K562 (cell line): ENCODE measurements at regions not wholly inside any gene's neighbourhood (a gene's known extent, or its start where the extent isn't known, plus 50 kb on each side); places are given as distances from the start of the nearest gene placed in this dataset.

Experiments used
- ATAC-seq: fragments of 200-7000 bp; cut with Tn5 transposase; 3 replicates; pipeline ENCODE4 v1.9.1; 2020; ENCODE audit warnings: moderate library complexity
- BruUV-seq: library from RNA; stranded (reverse); fragments of 400-500 nt; replicated peaks from 2 replicates; lab custom pipeline; 2021; lab: Mats Ljungman, UMichigan
- CTCF ChIA-PET: fragments of 300-600 bp; formaldehyde crosslinking; extraction: SDS; loops from one replicate; lab custom pipeline; 2021; ENCODE audit warnings: low intra/inter-chr PET ratio; lab: Yijun Ruan, JAX
- POLR2A ChIA-PET: fragments of 300-600, 350-650 bp; sonication (Branson Sonifier 250); formaldehyde crosslinking; extraction: SDS; loops from one replicate; lab custom pipeline; 2021; ENCODE audit warnings: antibody characterized with exemption, inconsistent platforms; lab: Yijun Ruan, JAX
- DNase-seq, 4 experiments: peaks; one replicate each; pipeline versions ENCODE4 v3.0.0 to v3.0.0-alpha.2; 2011 to 2018; ENCODE audit warnings: low spot score in 3 of 4, mixed read lengths in 3 of 4; ENCODE audit errors: extremely low read depth in 1 of 4
- FAIRE-seq: peaks from 2 replicates; lab custom pipeline; 2011; peaks lifted over from hg19 to GRCh38; lab: Jason Lieb, UNC
- H2AFZ ChIP-seq: 2 replicates; pipeline ENCODE4 v1.6.0; 2011; ENCODE audit warnings: low read depth, low read length, control low read depth, inconsistent platforms
- H3K27ac ChIP-seq: fragments of 200-600 bp; 3 replicates; pipeline ENCODE4 v1.8.0; 2011; ENCODE audit warnings: low read depth, mild to moderate bottlenecking, control low read depth, inconsistent platforms, low read length, moderate library complexity, mixed read lengths; ENCODE audit errors: extremely low read depth
- H3K27me3 ChIP-seq, 2 experiments: fragments of 300-600 bp in 1 of 2; 2 replicates in 1 of 2; 3 replicates in 1 of 2; pipeline versions ENCODE4 v1.6.0 to v1.8.0; 2011; ENCODE audit warnings: inconsistent platforms in 2 of 2, low read length in 2 of 2, mild to moderate bottlenecking in 1 of 2, mixed read lengths in 1 of 2, moderate library complexity in 1 of 2; ENCODE audit not compliant: control insufficient read depth in 2 of 2, insufficient read depth in 2 of 2
- H3K36me3 ChIP-seq: fragments of 300-600 bp; 3 replicates; pipeline ENCODE4 v1.8.0; 2011; ENCODE audit warnings: mild to moderate bottlenecking, low read length, inconsistent platforms; ENCODE audit not compliant: control insufficient read depth, insufficient read depth
- H3K4me1 ChIP-seq, 2 experiments: fragments of 200-600 bp in 1 of 2; replicated peaks in 1 of 2; 2 replicates in 1 of 2; 3 replicates in 1 of 2; pipeline versions ENCODE4 v1.5.1 to v1.8.0; 2011; ENCODE audit warnings: inconsistent platforms in 2 of 2, low read length in 2 of 2, mild to moderate bottlenecking in 1 of 2, mixed read lengths in 1 of 2, moderate library complexity in 1 of 2; ENCODE audit not compliant: control insufficient read depth in 2 of 2, insufficient read depth in 2 of 2
- H3K4me2 ChIP-seq: 2 replicates; pipeline ENCODE4 v1.6.1; 2011; ENCODE audit warnings: low read length, control low read depth, inconsistent platforms, mixed read lengths; ENCODE audit not compliant: insufficient read depth
- H3K4me3 ChIP-seq: fragments of 200-600 bp; sonication (generic), shearing (Covaris generic); 2 replicates; pipeline ENCODE4 v1.5.1; 2016; ENCODE audit warnings: control low read depth, inconsistent platforms
- H3K79me2 ChIP-seq: fragments of 200-600 bp; 3 replicates; pipeline ENCODE4 v1.8.0; 2011; ENCODE audit warnings: low read length, inconsistent platforms; ENCODE audit not compliant: control insufficient read depth, insufficient read depth
- H3K9ac ChIP-seq, 2 experiments: 2 replicates each; pipeline versions ENCODE4 v1.6.0 to v1.6.1; 2011; ENCODE audit warnings: low read depth in 2 of 2, low read length in 2 of 2, control low read depth in 1 of 2, inconsistent platforms in 1 of 2, mild to moderate bottlenecking in 1 of 2, mixed read lengths in 1 of 2; ENCODE audit not compliant: insufficient read depth in 1 of 2
- H3K9me1 ChIP-seq: one replicate; pipeline ENCODE4 v1.6.0; 2011; ENCODE audit warnings: inconsistent platforms, mild to moderate bottlenecking, low read length, moderate library complexity; ENCODE audit not compliant: control insufficient read depth, insufficient read depth
- H3K9me3 ChIP-seq: replicated peaks from 2 replicates; pipeline ENCODE4 v1.5.1; 2011; ENCODE audit warnings: low read depth, low read length, inconsistent platforms; ENCODE audit not compliant: control insufficient read depth, insufficient read depth
- H4K20me1 ChIP-seq: replicated peaks from 2 replicates; pipeline ENCODE4 v1.6.1; 2011; ENCODE audit warnings: low read length, inconsistent platforms, mixed read lengths; ENCODE audit not compliant: control insufficient read depth, insufficient read depth
- CCAR2 ChIP-seq: fragments of 200-400 bp; formaldehyde crosslinking; IDR thresholded peaks from 2 replicates; pipeline ENCODE4 v1.6.1; 2017; ENCODE audit warnings: mild to moderate bottlenecking, low read depth, low read length
- CCNT2 ChIP-seq: IDR thresholded peaks from 2 replicates; pipeline ENCODE4 v1.6.1; 2011; ENCODE audit warnings: borderline replicate concordance, low read depth, mild to moderate bottlenecking, moderate library complexity, mixed read lengths, low read length; ENCODE audit not compliant: insufficient read length; ENCODE audit errors: extremely low read depth
- CREB1 ChIP-seq, 2 experiments: sonication (generic) in 1 of 2; formaldehyde crosslinking in 1 of 2; IDR thresholded peaks; 2 replicates each; pipeline versions ENCODE4 v1.6.1 to v1.8.0; 2012 to 2022; ENCODE audit warnings: inconsistent platforms in 1 of 2, mild to moderate bottlenecking in 1 of 2, missing genetic modification reagents in 1 of 2, moderate library complexity in 1 of 2
- MTA2 ChIP-seq: fragments of 450-650 bp; IDR thresholded peaks from 2 replicates; pipeline ENCODE4 v1.6.1; 2016; ENCODE audit warnings: low read depth
- MYNN ChIP-seq, 2 experiments: sonication (generic); formaldehyde crosslinking in 1 of 2; IDR thresholded peaks; 2 replicates each; pipeline versions ENCODE4 v1.5.0 to v1.6.1; 2016 to 2020; ENCODE audit warnings: antibody characterized with exemption in 1 of 2, missing genetic modification reagents in 1 of 2
- NEUROD1 ChIP-seq: fragments of 150-350 bp; IDR thresholded peaks from 2 replicates; pipeline ENCODE4 v1.6.1; 2014; ENCODE audit warnings: borderline replicate concordance, low read length, low read depth; ENCODE audit not compliant: partially characterized antibody
- PHF8 ChIP-seq: fragments of 200-600 bp; sonication (generic); IDR thresholded peaks from 2 replicates; pipeline ENCODE4 v1.6.1; 2012; ENCODE audit warnings: mixed run types, mild to moderate bottlenecking, inconsistent platforms, low read length, moderate library complexity, borderline replicate concordance
- POLR3G ChIP-seq: IDR thresholded peaks from 2 replicates; pipeline ENCODE4 v1.6.1; 2011; ENCODE audit not compliant: insufficient read length, insufficient replicate concordance; ENCODE audit errors: extremely low read depth
- SAP30 ChIP-seq: fragments of 200-600 bp; sonication (generic); IDR thresholded peaks from 2 replicates; pipeline ENCODE4 v1.6.1; 2012; ENCODE audit warnings: borderline replicate concordance, low read depth, mild to moderate bottlenecking, moderate library complexity, low read length, control low read depth, inconsistent platforms; ENCODE audit not compliant: insufficient read depth, poor library complexity, severe bottlenecking
- SMAD3 ChIP-seq: fragments of 450-650 bp; formaldehyde crosslinking; conservative IDR thresholded peaks from 2 replicates; pipeline ENCODE4 v1.4.0; 2020; ENCODE audit warnings: mild to moderate bottlenecking
- TCF7L2 ChIP-seq: fragments of 150-350 bp; IDR thresholded peaks from 2 replicates; pipeline ENCODE4 v1.6.1; 2016; ENCODE audit warnings: low read depth, mild to moderate bottlenecking, low read length, moderate library complexity
- YY1 ChIP-seq, 3 experiments: IDR thresholded peaks; 2 replicates each; pipeline ENCODE4 v1.6.1; 2011; ENCODE audit warnings: low read length in 2 of 3, mild to moderate bottlenecking in 2 of 3, moderate library complexity in 2 of 3, borderline replicate concordance in 1 of 3, control low read depth in 1 of 3, low read depth in 1 of 3; ENCODE audit not compliant: insufficient read depth in 3 of 3, insufficient replicate concordance in 2 of 3, control insufficient read depth in 1 of 3, insufficient read length in 1 of 3; ENCODE audit errors: extremely low read depth in 1 of 3
- ZFP91 ChIP-seq: sonication (generic); formaldehyde crosslinking; IDR thresholded peaks from 2 replicates; pipeline ENCODE4 v1.8.0; 2022; ENCODE audit warnings: mild to moderate bottlenecking, missing genetic modification reagents
- ZNF146 ChIP-seq: IDR thresholded peaks from one replicate; pipeline ENCODE4 v1.6.1; 2018; ENCODE audit warnings: missing compliant biosample characterization; ENCODE audit not compliant: unreplicated experiment
- ZNF699 ChIP-seq: fragments of 250-450 bp; sonication (Bioruptor Pico); IDR thresholded peaks from 2 replicates; pipeline ENCODE4 v1.8.0; 2021; ENCODE audit warnings: mild to moderate bottlenecking, moderate library complexity; ENCODE audit not compliant: insufficient replicate concordance
- WGBS: fragments of 100-300 bp; shearing (Covaris generic); methylation state at CpG from one replicate; pipeline ENCODE4 v1.1.6; 2016; ENCODE audit warnings: low coverage, mixed read lengths; ENCODE audit not compliant: insufficient coverage; ENCODE audit errors: missing lambda C conversion rate; 5-methylcytosine and 5-hydroxymethylcytosine counted together
- in situ Hi-C: fragments of 300-500 bp; cut with MboI; formaldehyde crosslinking; loops from 4 replicates; pipeline ENCODE4 v1.15.0; 2018; ENCODE audit warnings: inconsistent platforms, mixed read lengths
- intact Hi-C: fragments of 100-400 bp; cut with micrococcal nuclease; formaldehyde crosslinking; loops from 2 replicates; pipeline ENCODE4 v1.14.2; 2022
- TF ChIP-seq, protein P1 (sequence below): sonication (generic); formaldehyde crosslinking; IDR thresholded peaks from 2 replicates; pipeline ENCODE4 v1.8.0; 2022; ENCODE audit warnings: mild to moderate bottlenecking, missing genetic modification reagents, borderline replicate concordance

DNA sequence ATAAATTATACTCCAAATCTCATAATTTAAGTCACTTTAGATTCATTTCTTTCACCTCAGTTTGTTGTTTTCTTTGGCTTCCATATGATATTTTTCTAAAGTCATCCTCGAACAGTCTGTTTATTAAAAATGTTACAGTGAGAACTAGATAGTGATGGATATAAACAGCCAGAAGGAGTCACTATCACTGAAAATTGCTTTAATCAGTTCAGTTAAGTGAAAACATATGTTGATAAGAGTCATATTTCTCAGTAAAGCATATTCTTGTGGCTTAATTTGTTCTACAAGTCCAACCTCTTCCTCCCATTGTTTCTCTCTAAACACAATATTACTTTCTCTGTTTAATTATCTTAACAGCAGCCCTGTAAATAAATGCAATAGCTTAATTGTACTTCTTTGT is 427.5 kb upstream of the ALCAM start (continued):
- TF ChIP-seq ZFP91 = no peak
- TF ChIP-seq TCF7L2 = no peak
- no peak for TF ChIP-seq MYNN (IDR thresholded peaks at IDR 0.05)
- TF ChIP-seq MYNN (CRISPR knock-in tag; IDR thresholded peaks at IDR 0.05) = no peak
- no peak for TF ChIP-seq CCNT2
- no peak for TF ChIP-seq SMAD3 (CRISPR knock-in tag)

GRCh38 chr3:104941785-104942184 is 424.9 kb upstream of the ALCAM start:
- ATAC-seq = no peak
- Histone ChIP-seq H3K4me2 (no peak overlapping the region), H3K36me3 (no peaks in the 10 kb centered on the region), H3K4me3 (no peak overlapping the region), H4K20me1 (no peaks in the 10 kb centered on the region), H2AFZ (no peak overlapping the region), H3K9me3 (no peaks in the 10 kb centered on the region), H3K9me1 (no peaks in the 10 kb centered on the region), H3K79me2 (no peaks in the 10 kb centered on the region), H3K27ac (no peak overlapping the region), H3K4me1 (no peaks in the 10 kb centered on the region), H3K27me3 (no peaks in the 10 kb centered on the region), H3K9ac (no peak overlapping the region)
- in situ Hi-C loops (no loop called here), intact Hi-C loops (no loop called here)
- no TSS peak for BruUV-seq
- 6% methylated on average over 1 of the region's 1 CpG for WGBS
- no peak for DNase-seq
- FAIRE-seq = no peak
- CTCF ChIA-PET = no interaction called here
- POLR2A ChIA-PET = no interaction called here
- TF ChIP-seq CCAR2 (no peak), MTA2 (no peak), PHF8 (no peak), SAP30 (no peak), ZNF146 (no peak), CREB1 (IDR thresholded peaks at IDR 0.05) (no peak), CREB1 (CRISPR knock-in tag; IDR thresholded peaks at IDR 0.05) (no peak), NEUROD1 (no peak), YY1 (IDR thresholded peaks at IDR 0.05; ENCODE audit: borderline replicate concordance in 1 of 3, control insufficient read depth in 1 of 3, extremely low read depth in 1 of 3, insufficient read depth in 3 of 3, insufficient read length in 1 of 3, insufficient replicate concordance in 2 of 3, low read depth in 1 of 3, low read length in 2 of 3) (no peak), ZNF699 (CRISPR knock-in tag) (no peak), POLR3G (no peak)
- TF ChIP-seq, protein P1, sequence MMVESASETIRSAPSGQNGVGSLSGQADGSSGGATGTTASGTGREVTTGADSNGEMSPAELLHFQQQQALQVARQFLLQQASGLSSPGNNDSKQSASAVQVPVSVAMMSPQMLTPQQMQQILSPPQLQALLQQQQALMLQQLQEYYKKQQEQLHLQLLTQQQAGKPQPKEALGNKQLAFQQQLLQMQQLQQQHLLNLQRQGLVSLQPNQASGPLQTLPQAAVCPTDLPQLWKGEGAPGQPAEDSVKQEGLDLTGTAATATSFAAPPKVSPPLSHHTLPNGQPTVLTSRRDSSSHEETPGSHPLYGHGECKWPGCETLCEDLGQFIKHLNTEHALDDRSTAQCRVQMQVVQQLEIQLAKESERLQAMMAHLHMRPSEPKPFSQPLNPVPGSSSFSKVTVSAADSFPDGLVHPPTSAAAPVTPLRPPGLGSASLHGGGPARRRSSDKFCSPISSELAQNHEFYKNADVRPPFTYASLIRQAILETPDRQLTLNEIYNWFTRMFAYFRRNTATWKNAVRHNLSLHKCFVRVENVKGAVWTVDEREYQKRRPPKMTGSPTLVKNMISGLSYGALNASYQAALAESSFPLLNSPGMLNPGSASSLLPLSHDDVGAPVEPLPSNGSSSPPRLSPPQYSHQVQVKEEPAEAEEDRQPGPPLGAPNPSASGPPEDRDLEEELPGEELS = no peak
